ENCODE measurements at regions not wholly inside any gene's neighbourhood (a gene's known extent, or its start where the extent isn't known, plus 50 kb on each side); places are given as distances from the start of the nearest gene placed in this dataset.
"Not testable (repeated sequence)": the region's sequence is repeated elsewhere in the genome, so short reads cannot be mapped to it uniquely, and the experiment has no call there.

DNA sequence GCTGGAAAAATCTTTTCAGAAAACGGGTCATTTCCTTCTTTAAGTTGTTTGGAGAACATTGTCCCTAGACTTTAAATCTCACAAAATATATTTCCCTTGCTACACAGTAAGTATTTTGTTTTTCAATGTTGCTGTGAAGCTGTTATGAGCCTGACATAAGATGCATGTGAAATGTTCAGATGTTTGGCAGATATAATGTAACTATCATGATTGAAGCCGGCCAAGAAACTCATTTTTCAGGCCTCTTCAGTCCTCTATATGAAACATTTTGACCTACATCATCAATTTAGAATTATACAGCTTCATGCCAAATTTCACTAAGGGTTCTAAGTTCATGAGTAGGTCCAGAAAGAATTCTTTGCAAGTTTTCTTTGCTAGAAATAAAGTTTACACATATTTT lies 133.8 kb downstream of the JRKL start:
- DNase-seq = no peak

GRCh38 chr11:96524475-96524874 lies 134.7 kb downstream of the JRKL start:
- DNase-seq = no peak

DNA sequence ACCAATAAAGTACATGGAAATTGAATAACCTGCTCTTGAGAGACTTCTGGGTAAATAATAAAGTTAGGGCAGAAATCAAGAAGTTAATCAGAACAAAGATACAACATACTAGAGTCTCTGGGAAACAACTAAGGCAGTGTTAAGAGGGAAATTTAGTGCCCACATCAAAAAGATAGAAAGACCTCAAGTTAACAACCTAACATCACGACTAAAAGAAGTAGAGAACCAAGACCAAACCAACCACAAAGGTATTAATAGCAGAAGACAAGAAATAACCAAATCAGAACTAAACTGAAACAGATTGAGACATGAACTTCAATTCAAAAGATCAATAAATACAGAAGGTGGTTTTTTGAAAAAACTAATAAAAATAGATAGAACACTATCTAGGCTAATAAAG lies 140.7 kb downstream of the JRKL start:
- no peak for DNase-seq

GRCh38 chr11:96538104-96538503 lies 148.3 kb downstream of the JRKL start:
- no peak for DNase-seq

- no peak for DNase-seq
These were observed 148.8 kb downstream of the JRKL start for GRCh38 chr11:96538622-96539021.

DNA sequence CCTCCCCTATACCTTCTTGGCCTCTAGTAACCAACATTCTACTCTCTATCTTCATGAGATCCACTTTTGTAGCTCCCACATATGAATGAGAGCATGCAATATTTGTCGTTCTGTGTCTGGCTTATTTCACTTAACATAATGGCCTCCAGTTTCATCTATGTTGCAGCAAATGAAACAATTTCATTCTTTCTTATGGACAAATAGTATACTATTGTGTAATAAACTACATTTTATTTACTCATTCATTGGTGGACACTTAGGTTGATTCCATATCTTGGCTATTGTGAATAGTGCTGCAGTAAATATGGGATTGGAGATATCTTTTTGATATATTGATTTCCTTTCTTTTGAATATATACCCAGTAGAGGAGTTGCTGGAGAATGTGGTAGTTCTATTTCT lies 151.1 kb downstream of the JRKL start:
- DNase-seq = no peak

DNA sequence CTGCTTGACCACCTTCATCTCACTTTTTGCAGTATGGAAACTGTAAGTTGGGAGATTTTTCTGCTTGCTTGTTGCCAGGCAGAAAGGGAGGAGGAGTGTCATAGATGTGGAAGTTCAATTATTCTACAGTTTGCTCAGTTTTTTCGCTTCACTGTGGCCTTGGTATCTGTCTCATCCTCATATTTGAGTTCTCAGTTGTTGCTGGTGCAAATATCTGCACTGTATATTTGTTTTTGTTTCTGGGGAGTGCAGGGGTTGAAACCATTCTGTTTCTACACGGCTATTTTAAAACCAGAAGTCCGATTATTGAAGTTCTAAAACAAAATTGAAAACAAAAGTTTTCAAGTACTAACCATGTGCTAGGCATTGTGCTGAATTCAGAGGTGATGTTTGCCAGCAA lies 153.4 kb downstream of the JRKL start:
- DNase-seq = no peak

GRCh38 chr11:96545192-96545591 lies 155.4 kb downstream of the JRKL start:
- DNase-seq = not testable (repeated sequence)

DNA sequence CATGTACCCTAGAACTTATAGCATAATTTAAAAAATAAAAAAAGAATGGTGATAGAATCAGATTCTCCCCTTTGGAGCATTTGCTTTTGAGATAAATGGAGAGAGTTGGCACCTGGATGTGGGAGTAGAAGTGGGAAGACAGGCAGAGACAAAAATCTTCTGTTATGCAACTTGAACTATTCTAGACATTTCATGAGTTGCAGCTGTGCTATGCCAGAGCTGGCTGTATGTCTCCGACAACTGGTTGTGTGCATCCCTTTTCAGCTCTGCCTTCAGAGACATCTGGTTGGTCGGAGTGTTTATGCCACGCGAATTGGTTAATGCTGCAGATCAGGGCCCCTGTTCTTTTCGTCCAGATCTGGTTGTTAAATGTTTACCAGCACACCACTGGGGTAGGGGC lies 161.3 kb downstream of the JRKL start:
- no peak for DNase-seq

- no peak for DNase-seq
These were observed 164.5 kb downstream of the JRKL start for GRCh38 chr11:96554236-96554820.

GRCh38 chr11:96555826-96556225 lies 166.0 kb downstream of the JRKL start:
- not testable (repeated sequence) for DNase-seq

- not testable (repeated sequence) for DNase-seq
These were observed 170.9 kb downstream of the JRKL start for GRCh38 chr11:96560727-96561126.

GRCh38 chr11:96567176-96567575 lies 177.4 kb downstream of the JRKL start:
- DNase-seq = no peak

- DNase-seq = no peak
These were observed 177.9 kb downstream of the JRKL start for GRCh38 chr11:96567667-96568066.

- no peak for DNase-seq
These were observed 186.6 kb downstream of the JRKL start for GRCh38 chr11:96576383-96576782.

- DNase-seq = no peak
These were observed 188.6 kb downstream of the JRKL start for GRCh38 chr11:96578379-96578778.

GRCh38 chr11:96579656-96580055 lies 189.8 kb downstream of the JRKL start:
- DNase-seq = no peak

DNA sequence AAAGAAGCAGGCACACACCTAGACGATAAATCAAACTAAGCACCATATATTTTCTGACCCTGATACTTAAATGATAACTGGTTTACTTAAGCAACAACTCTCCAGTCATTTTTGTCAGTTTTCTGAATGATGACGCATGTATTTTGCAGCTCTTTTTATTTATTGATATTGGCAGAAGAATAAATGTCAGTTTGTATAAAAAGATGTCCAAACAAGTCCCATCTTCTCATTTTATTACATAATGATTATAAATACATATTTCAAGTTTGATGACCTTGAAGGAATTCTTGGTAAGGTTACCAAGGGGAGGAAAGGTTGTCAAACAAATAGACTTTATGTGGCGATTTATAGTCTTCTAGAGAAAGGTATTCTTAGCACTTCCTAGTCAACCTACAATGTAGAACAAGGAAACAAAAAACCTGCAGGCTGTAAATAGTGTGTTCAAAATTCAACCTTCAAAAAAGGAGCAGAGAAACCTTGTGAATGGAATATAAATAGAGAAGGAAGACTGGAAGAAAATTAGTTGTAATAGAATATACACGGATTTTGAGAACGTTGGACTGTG lies 190.7 kb downstream of the JRKL start:
- no peak for DNase-seq

DNA sequence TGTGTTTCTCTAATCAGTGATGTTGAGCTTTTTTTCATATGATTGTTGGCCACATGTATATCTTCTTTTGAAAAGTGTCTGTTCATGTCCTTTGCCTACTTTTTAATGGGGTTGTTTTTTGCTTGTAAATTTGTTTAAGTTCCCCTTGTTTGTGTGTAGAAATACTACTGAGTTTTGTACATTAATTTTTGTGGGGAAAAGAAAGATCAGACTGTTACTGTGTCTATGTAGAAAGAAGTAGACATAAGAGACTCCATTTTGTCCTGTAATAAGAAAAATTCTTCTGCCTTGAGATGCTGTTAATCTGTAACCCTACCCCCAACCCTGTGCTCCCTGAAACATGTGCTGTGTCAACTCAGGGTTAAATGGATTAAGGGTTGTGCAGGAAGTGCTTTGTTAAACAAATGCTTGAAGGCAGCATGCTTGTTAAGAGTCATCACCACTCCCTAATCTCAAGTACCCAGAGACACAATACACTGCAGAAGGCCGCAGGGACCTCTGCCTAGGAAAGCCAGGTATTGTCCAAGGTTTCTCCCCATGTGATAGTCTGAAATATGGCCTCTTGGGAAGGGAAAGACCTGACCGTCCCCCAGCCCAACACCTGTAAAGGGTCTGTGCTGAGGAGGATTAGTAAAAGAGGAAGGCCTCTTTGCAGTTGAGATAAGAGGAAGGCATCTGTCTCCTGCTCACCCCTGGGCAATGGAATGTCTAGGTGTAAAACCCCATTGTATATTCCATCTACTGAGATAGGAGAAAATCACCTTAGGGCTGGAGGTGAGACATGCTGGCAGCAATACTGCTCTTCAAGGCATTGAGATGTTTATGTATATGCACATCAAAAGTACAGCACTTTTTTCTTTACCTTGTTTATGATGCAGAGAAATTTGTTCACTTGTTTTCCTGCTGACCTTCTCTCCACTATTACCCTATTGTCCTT lies 196.4 kb downstream of the JRKL start:
- not testable (repeated sequence) for DNase-seq

DNA sequence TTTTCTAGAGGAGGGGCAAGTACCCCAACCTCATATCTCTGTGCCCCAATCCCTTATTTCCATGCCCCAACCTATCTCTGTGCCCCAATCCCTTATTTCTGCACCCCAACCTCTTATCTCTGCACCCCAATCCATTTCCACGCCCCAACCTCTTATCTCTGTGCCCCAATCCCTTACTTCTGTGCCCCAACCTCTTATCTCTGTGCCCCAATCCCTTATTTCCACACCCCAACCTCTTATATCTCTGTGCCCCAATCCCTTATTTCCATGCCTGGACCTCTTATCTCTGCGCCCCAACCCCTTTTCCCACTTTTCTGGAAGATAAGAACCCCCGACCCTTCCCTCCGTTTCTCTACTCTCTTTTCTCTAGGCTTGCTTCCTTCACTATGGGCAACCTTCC lies 199.0 kb downstream of the JRKL start:
- DNase-seq = not testable (repeated sequence)

DNA sequence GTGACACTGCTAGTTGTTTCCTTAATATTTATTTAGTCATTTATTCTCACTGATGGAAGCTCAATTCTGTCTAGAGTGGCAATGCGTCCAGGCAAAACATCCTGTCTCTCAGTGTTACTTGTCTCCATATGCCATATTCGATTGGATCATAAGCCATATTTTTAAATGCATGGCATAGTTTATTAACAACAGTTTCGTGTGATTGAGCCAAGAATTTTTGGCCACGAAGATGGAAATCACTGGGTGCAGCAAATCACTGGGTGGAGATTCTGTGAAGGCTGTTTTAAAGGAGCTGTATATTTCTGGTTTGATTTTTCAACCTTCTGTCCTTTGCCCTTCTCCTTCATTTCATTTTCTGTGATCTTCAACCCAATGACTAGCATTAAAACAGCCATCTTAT lies 205.2 kb downstream of the JRKL start:
- no peak for DNase-seq

GRCh38 chr11:96607864-96608558 lies 218.2 kb downstream of the JRKL start:
- DNase-seq = no peak

GRCh38 chr11:96614101-96614500 lies 224.3 kb downstream of the JRKL start:
- no peak for DNase-seq

GRCh38 chr11:96614846-96615245 lies 225.0 kb downstream of the JRKL start:
- DNase-seq = no peak

Data from CD4-positive, alpha-beta T cell treated with Interleukin-4 for 4 hours (primary cell).